ENCODE measurements at regions not wholly inside any gene's neighbourhood (a gene's known extent, or its start where the extent isn't known, plus 50 kb on each side); places are given as distances from the start of the nearest gene placed in this dataset.

DNA sequence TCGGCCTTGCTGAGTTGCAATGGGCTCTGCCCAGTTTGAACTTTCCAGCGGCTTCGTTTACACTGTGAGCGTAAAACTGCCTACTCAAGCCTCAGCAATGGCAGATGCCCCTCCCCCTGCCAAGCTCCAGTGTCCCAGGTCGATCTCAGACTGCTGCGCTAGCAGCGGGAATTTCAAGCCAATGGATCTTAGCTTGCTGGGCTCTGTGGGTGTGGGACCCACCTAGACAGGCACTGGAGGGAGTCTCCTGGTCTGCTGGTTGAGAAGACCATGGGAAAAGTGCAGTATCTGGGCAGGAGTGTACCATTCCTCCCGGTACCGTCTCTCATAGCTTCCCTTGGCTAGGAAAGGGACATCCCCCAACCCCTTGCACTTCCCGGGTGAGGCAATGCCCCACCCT is 88.2 kb downstream of the KLHL28 start:
- peaks cover 14% of the 10 kb centered on the region for H3K9me3 ChIP-seq (replicated peaks)
- H3K27ac ChIP-seq (replicated peaks) = no peak overlapping the region
- no peaks in the 10 kb centered on the region for H3K4me1 ChIP-seq
- TF ChIP-seq, protein P1, sequence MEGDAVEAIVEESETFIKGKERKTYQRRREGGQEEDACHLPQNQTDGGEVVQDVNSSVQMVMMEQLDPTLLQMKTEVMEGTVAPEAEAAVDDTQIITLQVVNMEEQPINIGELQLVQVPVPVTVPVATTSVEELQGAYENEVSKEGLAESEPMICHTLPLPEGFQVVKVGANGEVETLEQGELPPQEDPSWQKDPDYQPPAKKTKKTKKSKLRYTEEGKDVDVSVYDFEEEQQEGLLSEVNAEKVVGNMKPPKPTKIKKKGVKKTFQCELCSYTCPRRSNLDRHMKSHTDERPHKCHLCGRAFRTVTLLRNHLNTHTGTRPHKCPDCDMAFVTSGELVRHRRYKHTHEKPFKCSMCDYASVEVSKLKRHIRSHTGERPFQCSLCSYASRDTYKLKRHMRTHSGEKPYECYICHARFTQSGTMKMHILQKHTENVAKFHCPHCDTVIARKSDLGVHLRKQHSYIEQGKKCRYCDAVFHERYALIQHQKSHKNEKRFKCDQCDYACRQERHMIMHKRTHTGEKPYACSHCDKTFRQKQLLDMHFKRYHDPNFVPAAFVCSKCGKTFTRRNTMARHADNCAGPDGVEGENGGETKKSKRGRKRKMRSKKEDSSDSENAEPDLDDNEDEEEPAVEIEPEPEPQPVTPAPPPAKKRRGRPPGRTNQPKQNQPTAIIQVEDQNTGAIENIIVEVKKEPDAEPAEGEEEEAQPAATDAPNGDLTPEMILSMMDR (IDR thresholded peaks at IDR 0.05; ENCODE audit: borderline replicate concordance) = no peak
- no peak overlapping the region for H3K4me3 ChIP-seq
- no peaks in the 10 kb centered on the region for H3K36me3 ChIP-seq
- intact Hi-C loops (cut with micrococcal nuclease) = no loop called here
- H3K27me3 ChIP-seq (ENCODE audit: low read depth) = peaks cover 4% of the 10 kb centered on the region
- DNase-seq = no peak

DNA sequence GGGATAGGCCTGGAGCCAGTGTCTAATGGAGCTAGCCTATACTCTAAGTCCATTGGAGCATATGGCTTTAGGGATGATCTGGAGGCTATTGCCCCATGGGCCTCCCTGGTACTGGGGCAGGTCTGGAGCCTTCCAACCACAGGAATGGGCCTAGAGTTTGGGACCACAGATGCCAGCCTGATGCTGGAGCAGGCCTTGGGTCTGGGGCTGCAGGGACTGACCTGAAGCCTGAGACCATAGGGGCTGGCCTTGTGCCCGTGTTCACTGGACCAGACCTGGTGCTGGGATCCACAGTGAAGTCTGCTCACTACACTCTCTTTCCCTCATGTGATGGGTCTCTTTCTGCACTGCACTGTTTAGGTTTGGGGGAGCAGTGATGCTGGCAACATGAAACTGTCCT is 95.0 kb downstream of the KLHL28 start:
- TF ChIP-seq, protein P1 (IDR thresholded peaks at IDR 0.05; ENCODE audit: borderline replicate concordance) = no peak
- intact Hi-C loops (cut with micrococcal nuclease) = no loop called here
- no peak for DNase-seq
- no peaks in the 10 kb centered on the region for H3K4me1 ChIP-seq
- no peaks in the 10 kb centered on the region for H3K36me3 ChIP-seq
- peaks cover 14% of the 10 kb centered on the region for H3K9me3 ChIP-seq (replicated peaks)
- no peaks in the 10 kb centered on the region for H3K27me3 ChIP-seq (ENCODE audit: low read depth)
- no peak overlapping the region for H3K27ac ChIP-seq (replicated peaks)
- no peak overlapping the region for H3K4me3 ChIP-seq

DNA sequence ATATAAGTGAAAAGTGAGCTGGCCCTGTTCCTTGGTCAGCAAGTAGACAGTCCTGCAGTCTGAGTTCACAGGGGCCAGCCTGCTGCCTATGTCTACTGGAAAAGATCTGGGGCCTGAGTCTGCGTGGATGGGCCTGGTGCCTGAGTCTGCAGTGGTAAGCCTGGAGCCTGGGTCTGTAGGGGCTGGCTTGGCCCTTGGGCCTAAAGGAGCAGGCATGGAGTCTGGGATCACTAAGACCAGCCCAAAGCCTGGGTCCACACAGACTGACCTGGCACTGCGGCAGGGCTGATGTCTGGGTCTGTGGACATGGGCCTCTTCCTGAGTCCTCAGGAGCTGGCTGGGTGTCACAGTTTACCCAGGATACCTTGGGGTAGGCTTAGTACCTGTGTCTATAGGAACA is 95.4 kb downstream of the KLHL28 start:
- no peak overlapping the region for H3K27ac ChIP-seq (replicated peaks)
- peaks cover 11% of the 10 kb centered on the region for H3K9me3 ChIP-seq (replicated peaks)
- H3K4me3 ChIP-seq = no peak overlapping the region
- intact Hi-C loops (cut with micrococcal nuclease) = no loop called here
- DNase-seq = no peak
- no peaks in the 10 kb centered on the region for H3K27me3 ChIP-seq (ENCODE audit: low read depth)
- TF ChIP-seq, protein P1 (IDR thresholded peaks at IDR 0.05; ENCODE audit: borderline replicate concordance) = no peak
- H3K36me3 ChIP-seq = no peaks in the 10 kb centered on the region
- no peaks in the 10 kb centered on the region for H3K4me1 ChIP-seq

DNA sequence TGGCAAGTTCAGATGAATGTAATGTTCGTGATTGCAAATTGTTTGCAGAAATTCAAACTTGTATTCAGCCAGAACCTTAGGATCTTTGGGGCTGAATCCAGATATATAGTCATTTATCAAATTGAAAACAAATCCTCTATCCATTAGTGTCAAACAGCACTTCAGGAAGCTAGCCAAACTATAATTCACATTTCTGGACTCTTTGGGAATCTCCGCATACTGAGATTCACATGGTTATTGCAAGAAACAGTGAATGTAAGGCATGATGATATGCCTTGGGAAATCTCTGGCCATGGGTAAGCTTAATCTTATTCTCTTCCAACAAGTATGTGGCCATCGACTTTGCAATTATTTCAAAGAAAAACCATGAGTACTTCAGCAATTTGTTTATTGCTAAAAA is 98.5 kb downstream of the KLHL28 start:
- no peaks in the 10 kb centered on the region for H3K4me1 ChIP-seq
- H3K27me3 ChIP-seq (ENCODE audit: low read depth) = no peaks in the 10 kb centered on the region
- no peak overlapping the region for H3K4me3 ChIP-seq
- TF ChIP-seq, protein P1 (IDR thresholded peaks at IDR 0.05; ENCODE audit: borderline replicate concordance) = no peak
- H3K27ac ChIP-seq (replicated peaks) = no peak overlapping the region
- no peak for DNase-seq
- no peaks in the 10 kb centered on the region for H3K36me3 ChIP-seq
- no peaks in the 10 kb centered on the region for H3K9me3 ChIP-seq (replicated peaks)
- intact Hi-C loops (cut with micrococcal nuclease) = no loop called here

DNA sequence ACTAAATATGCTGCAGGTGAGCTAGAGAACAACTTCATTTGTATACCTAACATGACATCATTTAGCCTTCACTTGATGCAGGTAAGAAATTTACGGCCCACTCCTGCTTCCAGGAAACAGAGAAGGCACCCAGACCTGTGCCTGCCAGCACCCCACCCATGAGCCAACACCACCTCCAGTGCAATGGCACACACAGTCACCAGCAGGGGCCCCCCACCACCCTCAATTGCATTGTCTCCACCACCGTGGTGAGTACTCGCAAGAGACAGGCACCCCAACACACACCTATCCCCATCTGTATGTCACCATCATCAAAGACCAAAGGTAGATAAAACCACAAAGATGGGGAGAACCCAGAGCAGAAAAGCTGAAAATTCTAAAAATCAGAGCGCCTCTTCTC is 107.6 kb downstream of the KLHL28 start:
- H3K27ac ChIP-seq (replicated peaks) = no peak overlapping the region
- H3K4me1 ChIP-seq = no peaks in the 10 kb centered on the region
- H3K27me3 ChIP-seq (ENCODE audit: low read depth) = no peaks in the 10 kb centered on the region
- no peak overlapping the region for H3K4me3 ChIP-seq
- intact Hi-C loops (cut with micrococcal nuclease) = no loop called here
- TF ChIP-seq, protein P1 (IDR thresholded peaks at IDR 0.05; ENCODE audit: borderline replicate concordance) = no peak
- H3K9me3 ChIP-seq (replicated peaks) = peaks cover 6% of the 10 kb centered on the region
- no peak for DNase-seq
- H3K36me3 ChIP-seq = no peaks in the 10 kb centered on the region
